ENCODE measurements at regions not wholly inside any gene's neighbourhood (a gene's known extent, or its start where the extent isn't known, plus 50 kb on each side); places are given as distances from the start of the nearest gene placed in this dataset.

- no peak for TF ChIP-seq CTCF (IDR thresholded peaks at IDR 0.05; ENCODE audit: borderline replicate concordance, extremely low read depth, low read length, poor library complexity, severe bottlenecking)
- TF ChIP-seq EZH2 (IDR thresholded peaks at IDR 0.05; ENCODE audit: borderline replicate concordance, low read depth, low read length, severe bottlenecking), result no peak
Observed at GRCh38 chr18:25853691-25854433, 236.6 kb downstream of the SS18 start.
